ENCODE measurements at regions not wholly inside any gene's neighbourhood (a gene's known extent, or its start where the extent isn't known, plus 50 kb on each side); places are given as distances from the start of the nearest gene placed in this dataset.

DNA sequence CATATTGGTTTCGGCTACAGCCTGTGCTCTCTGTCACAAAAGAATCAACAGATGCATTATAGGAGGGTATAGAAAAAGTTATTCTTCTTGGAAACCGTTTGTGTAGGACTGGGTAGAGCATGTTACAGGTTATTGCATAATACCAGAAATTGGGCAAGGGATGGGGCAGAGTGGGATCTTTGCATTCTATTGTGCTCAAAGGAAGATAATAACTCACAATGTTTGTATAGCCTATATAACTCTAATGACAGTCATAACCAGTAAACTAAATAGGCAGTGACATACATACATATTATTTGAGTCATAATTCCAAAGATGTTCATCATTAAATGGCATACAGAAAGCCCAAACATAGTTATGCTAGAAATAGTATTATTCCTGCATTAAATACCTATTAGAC, 179.7 kb downstream of the XPNPEP1 start:
- H3K9me3 ChIP-seq (ENCODE audit: control insufficient read depth, insufficient read depth, low read length): no peaks in the 10 kb centered on the region
- no peak overlapping the region for H2BK20ac ChIP-seq (ENCODE audit: low read depth, low read length)
- ATAC-seq (ENCODE audit: low read depth) (no peak), DNase-seq (no peak)
- H2BK120ac ChIP-seq (ENCODE audit: low read depth, low read length): no peak overlapping the region
- H3K9me1 ChIP-seq (ENCODE audit: insufficient read depth, low read length): no peaks in the 10 kb centered on the region
- H3K14ac ChIP-seq (replicated peaks; ENCODE audit: low read depth, low read length): no peak overlapping the region
- dilution Hi-C loops (cut with HindIII; ENCODE audit: low sequenced_read_pairs, unreplicated experiment): no loop called here
- no peaks in the 10 kb centered on the region for H3K27me3 ChIP-seq (ENCODE audit: control insufficient read depth, insufficient read depth, low read length)
- no TSS peak for BruUV-seq (replicated peaks)
- ChIA-PET CTCF (no interaction called here), POLR2A (ENCODE audit: unreplicated experiment) (no interaction called here)
- H2BK5ac ChIP-seq (ENCODE audit: low read depth, low read length, poor library complexity, severe bottlenecking): no peak overlapping the region
- no peak overlapping the region for H2BK15ac ChIP-seq (ENCODE audit: low read depth, low read length)
- no peak overlapping the region for H3K4me2 ChIP-seq (ENCODE audit: low read depth, low read length)
- H2AK5ac ChIP-seq (ENCODE audit: low read depth, low read length): no peak overlapping the region
- H3K4me3 ChIP-seq (ENCODE audit: insufficient read depth, low read depth, low read length): no peak overlapping the region
- H3K36me3 ChIP-seq (ENCODE audit: control insufficient read depth, insufficient read depth, low read length): no peaks in the 10 kb centered on the region
- no peak overlapping the region for H4K8ac ChIP-seq (ENCODE audit: low read depth in 2 of 2, low read length in 2 of 2)
- TF ChIP-seq CEBPB (IDR thresholded peaks at IDR 0.05; ENCODE audit: low read depth, low read length): peak; percentile 56
- no peak for TF ChIP-seq RFX5 (IDR thresholded peaks at IDR 0.05; ENCODE audit: low read depth, low read length)
- no peak overlapping the region for H3K9ac ChIP-seq (ENCODE audit: low read depth, low read length)
- H3K23ac ChIP-seq (ENCODE audit: low read depth, low read length): no peak overlapping the region
- in situ Hi-C loops (cut with MboI; ENCODE audit: low sequenced_read_pairs): no loop called here
- no peak overlapping the region for H3K27ac ChIP-seq (ENCODE audit: insufficient read depth, low read length)
- no peak overlapping the region for H3K4ac ChIP-seq (ENCODE audit: low read depth, low read length)
- no peak overlapping the region for H4K91ac ChIP-seq (ENCODE audit: insufficient read depth, low read depth, low read length)
- no peaks in the 10 kb centered on the region for H4K20me1 ChIP-seq (ENCODE audit: insufficient read depth, low read length)
- H4K5ac ChIP-seq (ENCODE audit: low read depth, low read length): no peak overlapping the region
- H3K4me1 ChIP-seq (ENCODE audit: control insufficient read depth, insufficient read depth, low read length): no peaks in the 10 kb centered on the region
- H3K79me1 ChIP-seq (ENCODE audit: low read depth in 1 of 2, low read length in 2 of 2): no peaks in the 10 kb centered on the region
- no peak overlapping the region for H2AK9ac ChIP-seq (replicated peaks; ENCODE audit: low read depth, low read length, poor library complexity)
- H3K18ac ChIP-seq (ENCODE audit: low read depth, low read length): no peak overlapping the region
- H3K56ac ChIP-seq (ENCODE audit: extremely low read depth, insufficient read depth, low read length): no peak overlapping the region
- intact Hi-C loops (cut with micrococcal nuclease): no loop called here
- no peak overlapping the region for H2AFZ ChIP-seq (replicated peaks; ENCODE audit: low read length, poor library complexity)
- no CpG with 5 or more reads among the region's 2 CpGs for WGBS, 2 experiments (ENCODE audit: extremely low coverage in 2 of 2, insufficient read length in 1 of 2)

Data from IMR-90 (cell line).